H1 (cell line): ENCODE measurements at regions not wholly inside any gene's neighbourhood (a gene's known extent, or its start where the extent isn't known, plus 50 kb on each side); places are given as distances from the start of the nearest gene placed in this dataset.

ENCODE experiments used
- CTCF ChIA-PET: fragments of 300-600 bp; sonication (Branson Sonifier 250); formaldehyde crosslinking; loops from one replicate; lab custom pipeline; 2021; ENCODE audit not compliant: partially characterized antibody; lab: Charles Lee
- POLR2A ChIA-PET: fragments of 300-600 bp; sonication (Branson Sonifier 250); formaldehyde crosslinking; loops from one replicate; lab custom pipeline; 2021; ENCODE audit warnings: inconsistent platforms; ENCODE audit not compliant: partially characterized antibody; lab: Charles Lee
- DNase-seq, 2 experiments: peaks; one replicate each; pipeline versions ENCODE4 v3.0.0 to v3.0.0-alpha.2; 2010 to 2022; ENCODE audit warnings: low spot score in 2 of 2, low read depth in 1 of 2, mixed read lengths in 1 of 2
- FAIRE-seq: peaks from 2 replicates; lab custom pipeline; 2011; peaks lifted over from hg19 to GRCh38; lab: Jason Lieb, UNC
- H2AFZ ChIP-seq: 2 replicates; pipeline ENCODE4 v1.8.1; 2012; ENCODE audit warnings: low read length, inconsistent platforms
- H2AK5ac ChIP-seq: 2 replicates; pipeline ENCODE4 v1.6.1; 2013; ENCODE audit warnings: low read depth, low read length
- H2BK120ac ChIP-seq: replicated peaks from 2 replicates; pipeline ENCODE3; 2013; ENCODE audit warnings: low read depth, low read length, inconsistent platforms
- H2BK12ac ChIP-seq: 2 replicates; pipeline ENCODE4 v1.6.1; 2013; ENCODE audit warnings: low read depth, low read length
- H2BK15ac ChIP-seq: 2 replicates; pipeline ENCODE4 v1.6.1; 2013; ENCODE audit warnings: low read length
- H2BK20ac ChIP-seq: 2 replicates; pipeline ENCODE4 v1.6.1; 2013; ENCODE audit warnings: low read length
- H2BK5ac ChIP-seq: 2 replicates; pipeline ENCODE4 v1.6.1; 2013; ENCODE audit warnings: low read depth, low read length
- H3K14ac ChIP-seq: 2 replicates; pipeline ENCODE4 v1.6.1; 2013; ENCODE audit warnings: inconsistent platforms; ENCODE audit not compliant: insufficient read length
- H3K18ac ChIP-seq: 2 replicates; pipeline ENCODE4 v1.6.1; 2013; ENCODE audit warnings: low read length; ENCODE audit errors: extremely low read depth
- H3K23ac ChIP-seq: 2 replicates; pipeline ENCODE4 v1.6.1; 2013; ENCODE audit warnings: inconsistent platforms; ENCODE audit not compliant: insufficient read length
- H3K23me2 ChIP-seq: 2 replicates; pipeline ENCODE4 v1.6.1; 2013; ENCODE audit warnings: low read depth, low read length
- H3K27ac ChIP-seq: 2 replicates; pipeline ENCODE4 v1.6.1; 2011; ENCODE audit warnings: low read depth, low read length, inconsistent platforms
- H3K27me3 ChIP-seq, 4 experiments: replicated peaks in 1 of 4; 1 replicate in 1 of 4; 2 replicates in 3 of 4; pipeline versions ENCODE4 v1.6.1 to v1.8.1; 2011 to 2013; ENCODE audit warnings: low read length in 3 of 4, mild to moderate bottlenecking in 3 of 4, inconsistent platforms in 2 of 4, mixed read lengths in 2 of 4, moderate library complexity in 1 of 4; ENCODE audit not compliant: control insufficient read depth in 3 of 4, insufficient read depth in 3 of 4; ENCODE audit errors: extremely low read depth in 1 of 4
- H3K36me3 ChIP-seq, 4 experiments: 2 replicates each; pipeline versions ENCODE4 v1.6.1 to v1.8.1; 2011 to 2013; ENCODE audit warnings: mild to moderate bottlenecking in 4 of 4, low read length in 3 of 4, moderate library complexity in 2 of 4, control low read depth in 1 of 4, inconsistent platforms in 1 of 4; ENCODE audit not compliant: insufficient read depth in 4 of 4, control insufficient read depth in 2 of 4
- H3K4ac ChIP-seq: replicated peaks from 2 replicates; pipeline ENCODE3; 2013; ENCODE audit warnings: low read length, low read depth, mixed read lengths, inconsistent platforms; ENCODE audit not compliant: insufficient read length
- H3K4me1 ChIP-seq, 4 experiments: replicated peaks in 1 of 4; 1 replicate in 1 of 4; 2 replicates in 3 of 4; pipeline versions ENCODE4 v1.6.1 to v1.8.1; 2011 to 2013; ENCODE audit warnings: low read length in 3 of 4, inconsistent platforms in 2 of 4, mixed read lengths in 1 of 4; ENCODE audit not compliant: insufficient read depth in 4 of 4, control insufficient read depth in 3 of 4
- H3K4me2 ChIP-seq, 2 experiments: 2 replicates each; pipeline versions ENCODE4 v1.6.1 to v1.8.1; 2011 to 2013; ENCODE audit warnings: low read depth in 2 of 2, low read length in 2 of 2, control low read depth in 1 of 2, inconsistent platforms in 1 of 2, mild to moderate bottlenecking in 1 of 2; ENCODE audit not compliant: insufficient read depth in 1 of 2
- H3K4me3 ChIP-seq, 4 experiments: fragments of 200-600, 300-600 bp in 1 of 4; sonication (generic), shearing (Covaris generic), sonication (Bioruptor Twin) in 1 of 4; 2 replicates each; pipeline versions ENCODE4 v1.5.1 to v1.8.1; 2011 to 2016; ENCODE audit warnings: low read length in 4 of 4, low read depth in 3 of 4, control low read depth in 2 of 4, inconsistent platforms in 2 of 4, mild to moderate bottlenecking in 2 of 4, mixed read lengths in 1 of 4, moderate library complexity in 1 of 4; ENCODE audit not compliant: insufficient read depth in 2 of 4; ENCODE audit errors: extremely low read depth in 1 of 4
- H3K56ac ChIP-seq: replicated peaks from 2 replicates; pipeline ENCODE3; 2013; ENCODE audit warnings: low read depth, mild to moderate bottlenecking, mixed read lengths, low read length, inconsistent platforms; ENCODE audit not compliant: insufficient read length
- H3K79me1 ChIP-seq: 2 replicates; pipeline ENCODE4 v1.6.1; 2013; ENCODE audit warnings: low read depth, low read length, control low read depth
- H3K79me2 ChIP-seq, 2 experiments: 2 replicates each; pipeline versions ENCODE4 v1.6.1 to v1.8.1; 2012 to 2013; ENCODE audit warnings: low read length in 2 of 2, mild to moderate bottlenecking in 2 of 2, inconsistent platforms in 1 of 2; ENCODE audit not compliant: insufficient read depth in 2 of 2, control insufficient read depth in 1 of 2
- H3K9ac ChIP-seq, 4 experiments: replicated peaks in 1 of 4; 1 replicate in 1 of 4; 2 replicates in 3 of 4; pipeline versions ENCODE4 v1.6.1 to v1.8.1; 2011 to 2013; ENCODE audit warnings: low read depth in 3 of 4, low read length in 3 of 4, control low read depth in 2 of 4, mild to moderate bottlenecking in 2 of 4, moderate library complexity in 2 of 4, inconsistent platforms in 1 of 4; ENCODE audit errors: extremely low read depth in 1 of 4
- H3K9me3 ChIP-seq, 2 experiments: 2 replicates each; pipeline versions ENCODE4 v1.6.1 to v1.8.1; 2012 to 2013; ENCODE audit warnings: mild to moderate bottlenecking in 2 of 2, moderate library complexity in 2 of 2, control low read depth in 1 of 2, inconsistent platforms in 1 of 2, low read depth in 1 of 2, low read length in 1 of 2, mixed read lengths in 1 of 2; ENCODE audit not compliant: insufficient read depth in 2 of 2
- H4K20me1 ChIP-seq, 2 experiments: replicated peaks in 1 of 2; 2 replicates each; pipeline versions ENCODE3 to v1.8.1; 2011 to 2013; ENCODE audit warnings: inconsistent platforms in 2 of 2, low read length in 2 of 2, mild to moderate bottlenecking in 1 of 2; ENCODE audit not compliant: insufficient read depth in 2 of 2, control insufficient read depth in 1 of 2
- H4K5ac ChIP-seq: 2 replicates; pipeline ENCODE4 v1.6.1; 2013; ENCODE audit warnings: low read length, low read depth, mixed read lengths, inconsistent platforms; ENCODE audit not compliant: insufficient read length
- H4K8ac ChIP-seq: 2 replicates; pipeline ENCODE4 v1.8.0; 2013; ENCODE audit warnings: mild to moderate bottlenecking, moderate library complexity, low read length, inconsistent platforms; ENCODE audit not compliant: insufficient read depth; ENCODE audit errors: extremely low read depth
- H4K91ac ChIP-seq: replicated peaks from 2 replicates; pipeline ENCODE3; 2013; ENCODE audit warnings: low read length, mixed read lengths, inconsistent platforms; ENCODE audit not compliant: insufficient read length
- JUN ChIP-seq: IDR thresholded peaks from 2 replicates; pipeline ENCODE4 v1.6.1; 2011; ENCODE audit warnings: low read depth, mild to moderate bottlenecking, improper control_type of control experiment, low read length
- RFX5 ChIP-seq: IDR thresholded peaks from 2 replicates; pipeline ENCODE4 v1.6.1; 2011; ENCODE audit warnings: low read depth, low read length, improper control_type of control experiment, borderline replicate concordance
- WGBS, 2 experiments: shearing (Covaris generic) in 1 of 2; methylation state at CpG; one replicate each; pipeline versions ENCODE4 v1.1.6 to v1.1.7; 2013 to 2015; ENCODE audit warnings: low lambda C conversion rate in 2 of 2, mixed read lengths in 2 of 2, inconsistent platforms in 1 of 2, low coverage in 1 of 2, missing lambda C conversion rate in 1 of 2; ENCODE audit not compliant: insufficient replicate concordance in 2 of 2, insufficient coverage in 1 of 2, insufficient read length in 1 of 2; ENCODE audit errors: extremely low coverage in 1 of 2, missing lambda C conversion rate in 1 of 2; 5-methylcytosine and 5-hydroxymethylcytosine counted together
- TF ChIP-seq, protein P1 (sequence below): IDR thresholded peaks from 2 replicates; pipeline ENCODE4 v1.6.1; 2011; ENCODE audit warnings: low read depth, mild to moderate bottlenecking, low read length; ENCODE audit not compliant: insufficient read depth

DNA sequence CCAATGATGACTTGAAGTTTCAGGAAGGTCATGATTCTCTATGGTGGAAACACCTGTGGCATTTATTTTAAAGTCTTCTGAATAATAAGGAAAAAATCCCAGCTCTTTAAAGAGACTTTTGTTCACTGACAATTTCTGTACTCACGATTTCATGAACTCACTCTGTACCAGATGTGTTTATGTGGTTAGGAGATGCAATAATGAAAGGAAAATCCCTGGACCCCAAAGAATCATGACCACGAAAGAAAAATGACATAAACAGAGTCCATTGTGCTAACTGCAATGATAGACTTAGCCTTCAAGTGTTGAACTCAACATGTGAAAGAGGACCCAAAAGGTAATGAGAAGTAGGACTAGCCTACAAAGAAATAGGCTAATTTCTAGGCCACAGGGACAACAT, 947.5 kb downstream of the CDH11 start:
- Histone ChIP-seq H4K20me1 (no peaks in the 10 kb centered on the region), H3K4me3 (no peak overlapping the region)
- TF ChIP-seq, protein P1, sequence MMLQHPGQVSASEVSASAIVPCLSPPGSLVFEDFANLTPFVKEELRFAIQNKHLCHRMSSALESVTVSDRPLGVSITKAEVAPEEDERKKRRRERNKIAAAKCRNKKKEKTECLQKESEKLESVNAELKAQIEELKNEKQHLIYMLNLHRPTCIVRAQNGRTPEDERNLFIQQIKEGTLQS = no peak
- TF ChIP-seq JUN = no peak
- TF ChIP-seq RFX5 = no peak
- TF ChIP-seq, all 59 proteins: peak for 0
- no peak overlapping the region for H3K14ac ChIP-seq
- no peak overlapping the region for H2AK5ac ChIP-seq
- H3K4ac ChIP-seq = no peak overlapping the region
- H3K9ac ChIP-seq = no peak overlapping the region
- H3K18ac ChIP-seq = no peak overlapping the region
- no peak overlapping the region for H3K23ac ChIP-seq
- H2AFZ ChIP-seq = no peak overlapping the region
- no peaks in the 10 kb centered on the region for H3K23me2 ChIP-seq
- no peak for FAIRE-seq
- no peak overlapping the region for H4K5ac ChIP-seq
- H3K4me2 ChIP-seq = no peak overlapping the region
- no peak overlapping the region for H3K27ac ChIP-seq
- H3K27me3 ChIP-seq = no peaks in the 10 kb centered on the region
- no peak overlapping the region for H3K56ac ChIP-seq
- DNase-seq = no peak
- no peaks in the 10 kb centered on the region for H3K79me1 ChIP-seq
- ChIA-PET CTCF (interaction anchor here (0.7 kb wide), 1 partner anchor 13 kb away, joined by 3 read pairs; no protein-coding TSS in a partner anchor), POLR2A (no interaction called here)
- no peak overlapping the region for H4K91ac ChIP-seq
- no peak overlapping the region for H2BK20ac ChIP-seq
- H3K4me1 ChIP-seq = no peaks in the 10 kb centered on the region
- H3K9me3 ChIP-seq = peaks cover 13 to 18% of the 10 kb centered on the region in 2 experiments; a peak in 3 of 4 replicates
- WGBS, 2 experiments = 83% methylated on average over 2 of the region's 2 CpGs; no CpG with 5 or more reads in 1 of the 2 experiments
- no peak overlapping the region for H4K8ac ChIP-seq
- peaks cover 0 to 3% (median 0%) of the 10 kb centered on the region in 4 experiments; a peak in 1 of 8 replicates for H3K36me3 ChIP-seq
- H2BK5ac ChIP-seq = no peak overlapping the region
- H3K79me2 ChIP-seq = no peaks in the 10 kb centered on the region
- no peak overlapping the region for H2BK15ac ChIP-seq
- H2BK120ac ChIP-seq = no peak overlapping the region
- no peak overlapping the region for H2BK12ac ChIP-seq
